ENCODE measurements at regions not wholly inside any gene's neighbourhood (a gene's known extent, or its start where the extent isn't known, plus 50 kb on each side); places are given as distances from the start of the nearest gene placed in this dataset.

GRCh38 chr14:28651148-28651547 is 115.4 kb upstream of the FOXG1 start:
- DNase-seq (ENCODE audit: low read depth, low spot score): no peak
- H3K9me3 ChIP-seq (ENCODE audit: control insufficient read depth, insufficient read depth, low read length): peaks cover 9% of the 10 kb centered on the region
- no peaks in the 10 kb centered on the region for H3K27me3 ChIP-seq (ENCODE audit: control insufficient read depth, insufficient read depth, low read length)
- ChIA-PET POLR2A (no interaction called here), CTCF (no interaction called here)
- TF ChIP-seq, protein P1, sequence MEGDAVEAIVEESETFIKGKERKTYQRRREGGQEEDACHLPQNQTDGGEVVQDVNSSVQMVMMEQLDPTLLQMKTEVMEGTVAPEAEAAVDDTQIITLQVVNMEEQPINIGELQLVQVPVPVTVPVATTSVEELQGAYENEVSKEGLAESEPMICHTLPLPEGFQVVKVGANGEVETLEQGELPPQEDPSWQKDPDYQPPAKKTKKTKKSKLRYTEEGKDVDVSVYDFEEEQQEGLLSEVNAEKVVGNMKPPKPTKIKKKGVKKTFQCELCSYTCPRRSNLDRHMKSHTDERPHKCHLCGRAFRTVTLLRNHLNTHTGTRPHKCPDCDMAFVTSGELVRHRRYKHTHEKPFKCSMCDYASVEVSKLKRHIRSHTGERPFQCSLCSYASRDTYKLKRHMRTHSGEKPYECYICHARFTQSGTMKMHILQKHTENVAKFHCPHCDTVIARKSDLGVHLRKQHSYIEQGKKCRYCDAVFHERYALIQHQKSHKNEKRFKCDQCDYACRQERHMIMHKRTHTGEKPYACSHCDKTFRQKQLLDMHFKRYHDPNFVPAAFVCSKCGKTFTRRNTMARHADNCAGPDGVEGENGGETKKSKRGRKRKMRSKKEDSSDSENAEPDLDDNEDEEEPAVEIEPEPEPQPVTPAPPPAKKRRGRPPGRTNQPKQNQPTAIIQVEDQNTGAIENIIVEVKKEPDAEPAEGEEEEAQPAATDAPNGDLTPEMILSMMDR (IDR thresholded peaks at IDR 0.05; ENCODE audit: low read depth, low read length): no peak
- H3K4me3 ChIP-seq (ENCODE audit: low read depth, low read length): no peak overlapping the region
- H3K27ac ChIP-seq (ENCODE audit: low read depth, low read length): no peak overlapping the region

DNA sequence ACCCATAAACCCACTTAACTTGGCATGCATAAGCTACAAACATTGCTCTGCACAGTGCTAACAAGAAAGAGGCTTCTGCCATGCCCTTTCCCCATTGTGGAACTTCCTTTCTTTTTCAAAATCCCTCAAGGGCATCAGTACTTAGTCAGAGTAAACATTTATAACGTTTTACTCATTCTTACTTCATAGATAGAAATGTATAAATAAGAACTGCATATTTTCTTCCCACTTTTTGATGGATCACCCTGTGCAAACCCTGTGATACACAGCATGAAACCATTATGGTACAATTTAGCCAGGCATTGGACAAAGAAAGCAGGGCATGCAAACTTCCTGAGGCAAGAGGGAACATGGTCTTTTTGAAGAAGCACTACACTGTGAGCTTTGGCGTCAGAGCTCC is 113.8 kb upstream of the FOXG1 start:
- no peak for DNase-seq (ENCODE audit: low read depth, low spot score)
- peaks cover 9% of the 10 kb centered on the region for H3K9me3 ChIP-seq (ENCODE audit: control insufficient read depth, insufficient read depth, low read length)
- no peaks in the 10 kb centered on the region for H3K27me3 ChIP-seq (ENCODE audit: control insufficient read depth, insufficient read depth, low read length)
- CTCF ChIA-PET: no interaction called here
- POLR2A ChIA-PET: no interaction called here
- TF ChIP-seq, protein P1 (IDR thresholded peaks at IDR 0.05; ENCODE audit: low read depth, low read length): no peak
- no peak overlapping the region for H3K27ac ChIP-seq (ENCODE audit: low read depth, low read length)
- H3K4me3 ChIP-seq (ENCODE audit: low read depth, low read length): no peak overlapping the region

DNA sequence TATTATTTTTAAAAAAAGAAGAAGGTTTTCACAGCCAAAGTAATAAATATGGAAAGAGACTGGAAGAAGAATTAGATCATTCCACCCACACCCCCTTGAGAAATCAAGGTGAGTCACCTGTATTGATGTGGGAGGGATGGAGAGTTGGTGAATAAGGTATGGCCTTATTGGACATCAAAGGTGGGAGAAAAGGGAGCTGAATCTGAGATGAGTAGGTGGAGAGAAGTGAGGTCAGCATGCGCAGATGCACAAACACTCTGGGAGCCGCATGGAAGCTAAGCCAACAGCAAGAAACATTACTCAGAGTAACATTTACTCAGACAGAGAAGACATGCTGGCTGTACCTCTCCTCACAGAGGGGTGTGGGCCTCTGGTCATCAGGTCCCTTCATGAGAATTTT is 113.1 kb upstream of the FOXG1 start:
- ChIA-PET CTCF (no interaction called here), POLR2A (no interaction called here)
- H3K27ac ChIP-seq (ENCODE audit: low read depth, low read length): no peak overlapping the region
- DNase-seq (ENCODE audit: low read depth, low spot score): no peak
- H3K4me3 ChIP-seq (ENCODE audit: low read depth, low read length): no peak overlapping the region
- no peaks in the 10 kb centered on the region for H3K27me3 ChIP-seq (ENCODE audit: control insufficient read depth, insufficient read depth, low read length)
- TF ChIP-seq, protein P1 (IDR thresholded peaks at IDR 0.05; ENCODE audit: low read depth, low read length): no peak
- H3K9me3 ChIP-seq (ENCODE audit: control insufficient read depth, insufficient read depth, low read length): peaks cover 9% of the 10 kb centered on the region

- no peak for DNase-seq (ENCODE audit: low read depth, low spot score)
- Histone ChIP-seq H3K27ac (ENCODE audit: low read depth, low read length) (no peak overlapping the region), H3K27me3 (ENCODE audit: control insufficient read depth, insufficient read depth, low read length) (no peaks in the 10 kb centered on the region), H3K4me3 (ENCODE audit: low read depth, low read length) (no peak overlapping the region), H3K9me3 (ENCODE audit: control insufficient read depth, insufficient read depth, low read length) (peaks cover 8% of the 10 kb centered on the region; the same call in 1 of the 2 replicates)
- CTCF ChIA-PET: no interaction called here
- POLR2A ChIA-PET: no interaction called here
- TF ChIP-seq, protein P1 (IDR thresholded peaks at IDR 0.05; ENCODE audit: low read depth, low read length): no peak
Observed at GRCh38 chr14:28656704-28657255, 109.8 kb upstream of the FOXG1 start.

DNA sequence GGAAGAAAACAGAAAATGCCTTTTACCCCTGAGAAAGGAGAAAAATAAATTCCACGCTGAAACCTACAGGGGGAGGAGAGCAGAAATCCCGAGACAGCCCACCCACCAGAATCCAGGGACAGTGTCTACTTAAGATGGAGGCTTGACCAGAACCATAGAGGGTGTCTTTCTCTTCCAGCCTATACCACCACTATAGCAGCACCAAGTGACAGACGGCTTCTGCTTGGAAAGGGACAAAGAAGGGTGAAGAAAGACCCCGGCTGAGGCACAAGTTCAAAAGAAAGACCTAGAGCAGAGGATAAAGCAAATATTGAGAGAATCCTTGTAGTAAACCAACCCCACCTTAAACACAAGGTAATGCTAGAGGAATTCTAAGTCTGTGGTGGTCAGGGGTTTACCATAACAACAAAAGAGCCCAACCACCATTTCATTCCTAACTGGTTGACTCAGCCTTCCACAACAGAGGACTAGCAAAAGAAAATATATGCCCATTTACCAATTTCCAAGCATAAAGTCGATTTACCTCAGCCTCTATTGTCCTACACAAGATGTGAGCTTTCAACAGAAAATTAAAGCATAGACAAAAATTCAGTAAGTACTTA is 105.3 kb upstream of the FOXG1 start:
- POLR2A ChIA-PET: no interaction called here
- Histone ChIP-seq H3K9me3 (ENCODE audit: control insufficient read depth, insufficient read depth, low read length) (peaks cover 4% of the 10 kb centered on the region; the same call in 1 of the 2 replicates), H3K27me3 (ENCODE audit: control insufficient read depth, insufficient read depth, low read length) (no peaks in the 10 kb centered on the region), H3K27ac (ENCODE audit: low read depth, low read length) (no peak overlapping the region), H3K4me3 (ENCODE audit: low read depth, low read length) (no peak overlapping the region)
- DNase-seq (ENCODE audit: low read depth, low spot score): no peak
- TF ChIP-seq, protein P1 (IDR thresholded peaks at IDR 0.05; ENCODE audit: low read depth, low read length): no peak
- CTCF ChIA-PET: no interaction called here
